ENCODE measurements at regions not wholly inside any gene's neighbourhood (a gene's known extent, or its start where the extent isn't known, plus 50 kb on each side); places are given as distances from the start of the nearest gene placed in this dataset.
"Not testable (repeated sequence)": the region's sequence is repeated elsewhere in the genome, so short reads cannot be mapped to it uniquely, and the experiment has no call there.

DNA sequence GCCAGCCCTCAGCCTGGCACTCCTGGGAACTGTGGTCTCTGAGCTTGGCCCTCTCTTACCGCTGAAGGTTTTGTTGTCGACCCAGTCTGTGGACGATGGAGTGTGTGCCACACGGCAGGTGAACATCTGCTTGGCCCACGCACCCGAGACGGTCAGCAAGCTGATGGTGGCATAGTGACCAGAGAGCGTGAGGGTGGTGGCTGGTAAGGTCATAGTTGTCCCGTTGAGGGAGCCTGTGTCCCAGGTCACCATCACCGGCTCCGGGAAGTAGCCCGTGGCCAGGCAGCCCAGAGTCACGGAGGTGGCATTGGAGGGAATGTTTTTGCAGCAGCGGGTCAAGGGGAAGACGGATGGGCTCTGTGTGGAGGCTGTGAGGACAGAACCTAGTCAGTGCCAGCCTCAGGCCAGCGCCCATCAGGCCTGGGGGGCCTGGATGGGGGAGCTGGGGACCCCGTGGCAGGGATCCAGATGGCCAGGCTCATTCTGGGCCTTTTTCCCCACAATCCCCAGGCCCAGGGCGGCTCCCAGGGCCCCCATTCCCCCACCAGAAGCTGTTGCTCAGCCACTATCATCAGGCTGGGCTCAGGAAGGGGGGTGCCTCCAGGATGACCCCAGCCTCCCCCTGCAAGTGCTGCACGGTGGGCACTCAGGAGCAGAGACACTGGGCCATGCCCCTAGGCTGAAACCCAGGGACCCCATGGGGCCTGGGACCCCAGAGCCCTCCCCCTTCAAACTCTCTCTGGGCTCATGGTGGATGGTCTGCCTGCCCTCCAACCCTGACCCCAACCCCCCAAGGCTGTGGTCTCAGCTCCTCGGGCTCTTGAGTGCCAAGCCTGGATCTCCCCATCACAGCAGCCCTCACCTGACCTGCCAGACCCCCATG is 75.2 kb downstream of the TMEM121 start:
- DNase-seq: no peak

DNA sequence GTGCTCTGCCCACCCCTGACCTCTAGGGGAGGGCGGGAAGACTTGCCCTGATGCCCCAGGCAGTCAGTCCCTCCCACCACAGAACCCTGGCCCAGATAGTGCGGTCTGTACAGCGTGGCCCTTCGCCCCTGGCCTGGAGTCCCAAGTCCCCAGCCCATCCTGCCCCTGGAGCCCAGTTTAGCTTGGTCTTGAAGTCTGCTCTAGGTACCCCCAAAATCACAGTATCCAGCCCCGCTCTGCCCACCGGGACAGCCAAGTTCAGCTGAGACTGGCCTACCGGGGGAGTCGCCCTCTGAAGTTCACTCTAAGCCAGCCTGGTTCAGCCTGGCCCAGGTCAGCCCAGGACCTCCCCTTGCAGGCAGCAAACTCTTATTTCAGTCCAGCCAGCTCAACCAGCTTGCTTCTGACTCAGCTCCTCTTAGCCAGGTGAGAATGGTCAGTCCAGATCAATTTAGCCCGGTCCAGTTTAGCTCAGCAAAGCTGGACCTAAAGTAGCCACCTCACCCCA is 75.9 kb downstream of the TMEM121 start:
- DNase-seq: no peak

GRCh38 chr14:105602799-105603793 is 76.7 kb downstream of the TMEM121 start:
- no peak for DNase-seq

DNA sequence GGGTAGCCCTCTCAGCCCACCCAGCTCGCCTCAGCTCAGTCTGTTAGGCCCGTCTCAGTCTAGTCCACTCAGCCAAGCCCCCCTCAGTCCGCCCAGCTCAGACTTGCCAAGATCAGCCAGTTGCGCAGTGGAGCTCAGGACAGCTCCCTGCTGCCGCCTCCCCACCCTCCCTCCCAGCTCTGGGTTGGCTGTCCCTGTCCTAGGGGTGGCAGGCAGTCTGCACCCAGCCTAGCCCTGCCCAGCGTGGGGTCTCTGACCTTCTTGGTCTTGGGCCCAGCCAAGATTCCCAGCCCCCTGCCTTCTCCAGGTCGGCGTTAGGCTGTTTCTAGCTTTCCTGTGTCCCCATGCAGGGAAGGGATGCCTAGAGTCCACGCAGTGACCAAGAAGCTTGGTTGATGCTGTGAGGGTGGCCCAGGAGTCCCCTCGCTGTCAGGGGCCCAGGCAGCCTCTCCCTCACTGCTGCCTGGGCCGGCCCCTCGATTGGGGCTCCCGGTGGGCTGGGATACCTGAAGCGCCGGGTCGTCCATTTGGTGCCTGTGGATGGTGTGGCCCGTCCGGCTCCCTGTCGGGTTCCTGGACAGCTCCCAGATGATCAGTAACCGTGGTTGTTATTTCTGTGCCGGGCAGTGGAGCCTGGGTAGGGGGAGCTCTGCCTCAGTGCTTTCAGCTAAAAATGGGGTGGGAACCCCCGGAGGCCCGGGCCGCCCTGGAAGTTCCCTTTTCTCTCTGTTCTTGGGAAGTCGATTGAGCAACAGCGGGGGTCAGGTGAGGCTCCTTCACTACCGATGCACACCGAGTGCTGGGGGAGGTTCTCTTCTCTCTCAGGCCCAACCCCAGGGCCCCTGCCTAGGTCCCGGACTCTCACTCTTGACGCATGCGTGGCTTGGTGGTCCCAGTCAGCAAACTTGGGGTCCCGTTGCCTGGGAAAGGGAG is 78.4 kb downstream of the TMEM121 start:
- DNase-seq: not testable (repeated sequence)

DNA sequence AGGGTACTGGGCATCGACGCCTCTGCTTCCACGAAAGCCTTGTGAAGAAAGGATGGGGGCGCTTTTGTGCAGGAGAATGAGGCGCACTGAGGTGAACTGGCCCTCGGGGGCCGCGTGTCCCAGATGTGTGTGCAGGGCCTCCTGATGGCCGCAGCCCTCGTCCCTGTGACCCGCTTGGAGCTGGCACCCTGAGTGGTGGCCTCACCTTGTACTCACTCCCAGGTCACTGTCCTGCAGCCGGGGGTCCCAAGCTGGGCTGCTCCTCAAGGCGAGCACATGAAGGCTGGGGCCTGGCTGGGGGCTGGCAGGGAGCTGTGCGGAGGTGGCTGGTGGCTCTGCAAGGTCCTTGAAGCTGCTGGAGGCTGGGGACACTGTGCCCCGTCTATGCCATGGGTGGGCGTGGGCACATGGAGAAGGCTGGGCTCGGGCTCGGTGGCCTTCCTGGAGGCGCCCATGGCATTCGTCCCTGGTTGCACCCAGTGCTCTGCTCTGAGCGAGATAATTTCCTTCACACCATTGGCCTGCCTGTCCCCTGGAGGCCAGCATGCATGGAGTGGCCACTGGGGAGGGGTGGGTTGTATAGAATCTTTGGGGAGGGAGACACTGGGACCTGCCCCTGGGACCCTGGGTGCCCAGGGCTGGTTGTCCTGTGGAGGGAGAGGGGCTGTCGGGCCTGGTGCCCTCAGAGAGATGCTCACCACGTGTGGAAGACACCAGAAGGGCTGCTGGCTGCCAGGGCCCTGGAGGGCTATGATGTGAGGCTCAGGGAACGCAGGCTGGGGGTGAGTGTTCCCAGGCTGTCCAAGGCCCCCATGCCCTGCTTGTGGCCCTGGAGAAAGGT is 79.3 kb downstream of the TMEM121 start:
- no peak for DNase-seq

GRCh38 chr14:105606305-105606975 is 80.1 kb downstream of the TMEM121 start:
- not testable (repeated sequence) for DNase-seq

- not testable (repeated sequence) for DNase-seq
Observed at GRCh38 chr14:105607025-105607424, 80.6 kb downstream of the TMEM121 start.

- DNase-seq: not testable (repeated sequence)
Observed at GRCh38 chr14:105614987-105615386, 88.6 kb downstream of the TMEM121 start.

DNA sequence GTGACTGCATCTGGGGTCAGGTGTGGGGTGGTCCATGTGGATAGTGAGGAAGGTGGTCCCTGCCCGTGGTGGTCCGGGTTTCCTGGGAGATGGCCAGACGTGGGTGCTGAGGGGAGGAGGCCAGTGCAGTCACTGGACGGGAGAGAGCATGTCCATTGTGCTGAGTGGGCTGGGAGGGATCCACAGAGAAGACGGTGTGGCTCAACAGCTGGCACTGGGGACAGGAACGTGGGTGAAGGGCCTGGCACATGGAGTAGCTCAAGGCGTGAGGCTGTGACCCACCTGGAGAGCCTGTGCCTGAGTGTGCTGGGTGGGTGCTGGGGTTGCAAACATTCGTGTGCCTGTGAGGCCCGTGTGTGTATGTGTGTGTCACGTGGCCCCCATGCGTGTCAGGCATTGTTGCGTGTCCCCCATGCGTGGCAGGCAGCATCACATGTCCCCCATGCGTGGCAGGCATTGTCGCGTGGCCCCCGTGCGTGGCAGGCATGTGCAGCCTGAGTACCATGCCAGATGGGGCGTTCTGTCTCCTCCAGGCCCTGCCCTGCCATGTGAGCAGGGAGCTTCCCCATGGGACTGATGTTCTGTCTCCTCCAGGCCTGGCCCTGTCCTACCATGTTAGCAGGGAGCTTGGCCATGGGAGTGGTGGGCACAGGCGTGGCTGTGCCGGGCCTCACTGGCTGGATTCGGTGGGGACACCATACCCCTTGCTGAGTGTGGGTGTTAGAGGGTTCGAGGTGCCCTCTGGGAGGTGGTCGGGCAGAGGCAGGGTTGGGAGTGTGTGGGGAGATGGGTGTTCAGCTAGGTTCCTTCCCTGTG is 89.8 kb downstream of the TMEM121 start:
- not testable (repeated sequence) for DNase-seq

DNA sequence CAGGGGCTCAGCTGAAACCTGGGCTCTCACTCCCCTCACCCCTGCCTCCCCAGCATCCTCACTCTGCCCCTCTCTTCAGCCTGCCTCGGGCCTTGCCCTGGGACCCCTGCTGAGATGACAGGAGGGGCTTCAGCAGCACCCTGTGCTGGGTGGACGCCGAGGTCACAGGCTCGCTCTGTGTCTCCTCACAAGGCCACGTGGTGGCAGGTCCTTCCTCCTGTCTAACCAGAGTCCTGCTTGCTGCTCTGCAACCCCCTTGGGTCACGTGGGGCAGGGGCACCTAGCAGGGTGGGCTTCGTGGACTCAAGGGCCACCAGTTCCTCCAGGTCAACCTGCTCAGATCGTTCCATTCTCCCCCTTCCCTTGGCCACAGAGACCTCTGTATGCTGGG is 90.4 kb downstream of the TMEM121 start:
- DNase-seq: no peak

GRCh38 chr14:105617201-105617777 is 90.9 kb downstream of the TMEM121 start:
- no peak for DNase-seq

DNA sequence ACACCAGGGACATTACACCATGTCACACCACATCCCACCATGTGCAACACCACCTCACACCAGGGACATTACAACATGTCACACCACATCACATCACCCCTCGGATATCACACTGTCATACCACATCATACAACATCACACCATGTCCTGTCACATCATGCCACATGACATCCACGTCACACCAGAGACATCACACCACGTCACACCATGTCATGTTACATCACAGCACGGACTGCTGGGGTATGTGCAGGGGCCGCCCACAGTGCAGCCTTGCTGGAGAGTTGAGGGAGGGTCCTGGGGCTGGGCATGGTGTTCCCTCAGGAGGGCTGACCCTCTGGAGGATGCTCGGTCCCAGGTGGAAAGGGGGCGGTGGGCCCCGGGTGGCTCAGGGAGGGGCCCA is 91.4 kb downstream of the TMEM121 start:
- not testable (repeated sequence) for DNase-seq

DNA sequence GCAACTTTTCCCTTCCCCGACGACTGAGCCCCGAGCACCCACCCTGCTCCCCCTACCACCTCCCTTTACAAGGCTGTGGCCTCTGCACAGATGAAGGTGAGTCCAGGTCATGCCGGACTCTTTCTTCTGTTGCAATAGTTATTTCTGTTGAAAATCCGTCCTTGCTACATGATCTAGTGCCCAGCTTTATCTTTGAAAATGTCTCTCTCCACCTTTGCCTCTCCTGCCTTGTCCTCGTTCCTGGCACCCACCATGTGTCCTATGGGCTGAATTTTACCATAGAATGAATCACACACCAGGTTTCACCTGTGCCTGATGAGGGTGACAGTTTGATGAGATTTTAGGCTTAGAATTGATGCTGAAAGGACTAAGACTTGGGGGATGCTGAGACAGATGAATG is 92.9 kb downstream of the TMEM121 start:
- DNase-seq: not testable (repeated sequence)

GRCh38 chr14:105620178-105620864 is 93.9 kb downstream of the TMEM121 start:
- not testable (repeated sequence) for DNase-seq

DNA sequence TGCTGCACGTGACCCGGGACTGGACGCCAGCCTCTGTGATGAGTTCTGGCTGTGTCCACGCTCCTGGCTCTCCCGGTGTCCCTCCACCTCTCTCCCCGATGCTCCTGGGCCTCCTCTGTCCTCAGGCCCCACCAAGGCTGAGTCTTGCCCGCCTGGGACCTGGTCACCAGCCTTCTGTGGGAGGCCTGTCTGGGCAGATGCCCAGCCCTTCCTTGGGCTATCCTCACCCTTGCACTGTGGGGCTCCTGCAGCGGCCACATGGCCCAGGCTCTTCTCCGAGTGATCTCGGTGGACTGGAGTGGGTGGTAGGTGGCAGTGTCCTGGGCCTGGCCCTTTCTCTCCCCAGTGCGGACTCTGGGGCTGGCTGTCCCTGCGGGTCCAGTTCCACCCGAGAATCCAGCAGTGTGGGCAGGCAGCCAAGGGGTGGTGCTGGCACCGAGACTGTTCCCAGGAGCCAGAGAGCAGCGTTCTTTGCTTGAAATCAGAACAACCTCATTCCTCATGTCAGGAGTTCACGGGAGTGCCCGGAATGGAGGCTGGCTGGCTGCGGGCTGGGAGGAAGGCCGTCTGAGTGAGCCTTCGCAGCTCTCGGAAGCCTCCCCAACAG is 94.6 kb downstream of the TMEM121 start:
- DNase-seq: not testable (repeated sequence)

DNA sequence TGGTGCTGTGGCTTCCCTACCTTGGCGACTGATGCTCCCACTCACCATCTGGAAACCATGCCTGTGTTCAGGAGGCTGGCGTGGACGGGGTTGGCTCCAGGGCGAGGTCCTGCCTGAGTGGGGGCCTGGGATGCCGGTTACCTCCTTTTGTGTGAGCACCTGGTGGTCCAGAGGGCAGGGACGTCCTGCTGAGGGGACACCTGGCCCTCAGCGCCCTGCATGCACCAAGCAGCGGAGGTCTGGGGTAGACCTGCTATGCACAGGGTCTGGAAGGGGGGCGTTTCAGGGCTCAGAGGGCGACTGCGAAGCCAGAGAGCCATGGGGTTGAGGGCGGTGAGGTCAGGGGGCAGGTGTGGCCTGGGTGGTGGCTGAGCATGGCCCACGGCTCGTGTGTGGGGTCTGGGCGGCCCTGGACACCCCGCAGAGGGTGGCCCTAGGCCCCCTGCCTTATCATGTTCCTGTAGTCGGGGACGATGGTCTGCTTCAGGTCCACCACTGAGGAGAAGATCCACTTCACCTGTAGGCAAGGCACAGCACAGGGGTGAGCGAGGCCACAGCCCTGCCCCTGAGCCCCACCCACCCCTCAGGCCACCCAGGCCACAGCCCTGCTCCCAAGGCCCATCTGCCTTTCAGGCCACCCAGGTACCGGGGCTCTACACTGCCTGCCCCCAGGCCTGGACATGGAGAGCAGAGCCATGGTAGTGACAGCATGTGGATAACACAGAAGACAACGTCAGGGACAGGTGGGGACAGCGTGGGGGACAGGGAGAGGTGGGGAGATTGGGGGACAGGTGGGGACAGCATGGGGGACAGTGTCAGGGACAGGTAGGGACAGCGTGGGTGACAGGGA is 95.3 kb downstream of the TMEM121 start:
- not testable (repeated sequence) for DNase-seq

DNA sequence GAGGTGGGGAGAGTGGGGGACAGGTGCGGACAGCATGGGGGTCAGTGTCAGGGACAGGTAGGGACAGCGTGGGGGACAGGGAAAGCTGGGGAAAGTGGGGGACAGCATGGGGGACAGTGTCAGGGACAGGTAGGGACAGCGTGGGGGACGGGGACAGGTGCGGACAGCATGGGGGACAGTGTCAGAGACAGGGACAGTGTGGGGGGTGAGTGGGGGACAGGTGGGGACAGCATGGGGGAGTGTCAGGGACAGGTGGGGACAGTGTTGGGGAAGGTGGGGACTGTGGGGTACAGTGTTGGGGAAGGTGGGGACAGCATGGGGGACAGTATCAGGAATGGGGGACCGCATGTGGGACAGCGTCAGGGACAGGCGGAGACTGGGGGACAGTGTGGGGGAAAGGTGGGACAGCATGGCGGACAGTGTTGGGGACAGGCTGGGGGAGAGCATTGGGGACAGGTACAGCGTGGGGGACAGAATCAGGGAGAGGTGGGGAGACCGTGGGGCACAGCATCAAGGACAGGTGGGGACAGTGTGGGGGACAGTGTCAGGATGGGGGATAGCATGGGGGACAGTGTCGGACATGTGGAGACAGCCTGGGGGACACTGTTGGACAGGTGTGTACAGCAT is 96.1 kb downstream of the TMEM121 start:
- no peak for DNase-seq

Data from NCI-H2171 (cell line).